Loucy (cell line): ENCODE measurements at regions not wholly inside any gene's neighbourhood (a gene's known extent, or its start where the extent isn't known, plus 50 kb on each side); places are given as distances from the start of the nearest gene placed in this dataset.

Source experiments
- H2AFZ ChIP-seq: fragments of 200-600 bp; sonication (generic); 2 replicates; pipeline ENCODE4 v1.6.0; 2016; ENCODE audit warnings: antibody characterized with exemption, mild to moderate bottlenecking, low read length, moderate library complexity
- H3F3A ChIP-seq: fragments of 200-600 bp; 2 replicates; pipeline ENCODE4 v1.6.0; 2016; ENCODE audit warnings: antibody characterized with exemption, low read depth, mild to moderate bottlenecking
- H3K27me3 ChIP-seq: fragments of 200-600 bp; sonication (generic); 2 replicates; pipeline ENCODE4 v1.6.1; 2014; ENCODE audit warnings: low read length, mild to moderate bottlenecking; ENCODE audit not compliant: insufficient read depth, poor library complexity, severe bottlenecking
- H3K36me3 ChIP-seq: fragments of 200-600 bp; sonication (generic); 2 replicates; pipeline ENCODE4 v1.6.1; 2016; ENCODE audit warnings: low read length; ENCODE audit not compliant: insufficient read depth
- H3K4me1 ChIP-seq: fragments of 200-600 bp; sonication (generic); 2 replicates; pipeline ENCODE4 v1.5.1; 2014; ENCODE audit warnings: low read length, mild to moderate bottlenecking; ENCODE audit not compliant: insufficient read depth, poor library complexity, severe bottlenecking
- H3K4me2 ChIP-seq: fragments of 200-600 bp; sonication (generic); 2 replicates; pipeline ENCODE4 v1.6.0; 2014; ENCODE audit warnings: antibody characterized with exemption, low read length, low read depth, mild to moderate bottlenecking; ENCODE audit not compliant: poor library complexity, severe bottlenecking
- H3K4me3 ChIP-seq: fragments of 200-600 bp; sonication (generic); 2 replicates; pipeline ENCODE4 v1.5.1; 2014; ENCODE audit warnings: low read length, mild to moderate bottlenecking, mixed read lengths; ENCODE audit not compliant: poor library complexity, severe bottlenecking
- H3K79me2 ChIP-seq: fragments of 200-600 bp; sonication (generic); 2 replicates; pipeline ENCODE4 v1.6.1; 2014; ENCODE audit warnings: low read length; ENCODE audit not compliant: insufficient read depth
- H3K9ac ChIP-seq: fragments of 200-600 bp; sonication (generic); 2 replicates; pipeline ENCODE4 v1.6.0; 2014; ENCODE audit warnings: mild to moderate bottlenecking, low read depth, low read length, moderate library complexity; ENCODE audit not compliant: poor library complexity, severe bottlenecking
- H3K9me2 ChIP-seq: fragments of 200-600 bp; sonication (generic); replicated peaks from 2 replicates; pipeline ENCODE4 v1.6.1; 2016; ENCODE audit warnings: low read depth, low read length, mixed read lengths
- H3K9me3 ChIP-seq: fragments of 200-600 bp; sonication (generic); 2 replicates; pipeline ENCODE4 v1.6.1; 2014; ENCODE audit warnings: mild to moderate bottlenecking, antibody characterized with exemption, low read length, low read depth; ENCODE audit not compliant: insufficient read depth
- H4K20me1 ChIP-seq: fragments of 200-600 bp; sonication (generic); 2 replicates; pipeline ENCODE4 v1.6.0; 2014; ENCODE audit warnings: antibody characterized with exemption, low read length, mild to moderate bottlenecking; ENCODE audit not compliant: insufficient read depth, poor library complexity, severe bottlenecking
- EZH2phosphoT487 ChIP-seq: fragments of 200-600 bp; IDR thresholded peaks from 2 replicates; pipeline ENCODE4 v1.6.1; 2018; ENCODE audit warnings: antibody characterized with exemption, mild to moderate bottlenecking, moderate library complexity, borderline replicate concordance
- TF ChIP-seq, protein P1 (sequence below): fragments of 200-600 bp; sonication (generic); conservative IDR thresholded peaks from 2 replicates; pipeline ENCODE4 v1.5.1; 2014; ENCODE audit warnings: mild to moderate bottlenecking, antibody characterized with exemption, low read length

DNA sequence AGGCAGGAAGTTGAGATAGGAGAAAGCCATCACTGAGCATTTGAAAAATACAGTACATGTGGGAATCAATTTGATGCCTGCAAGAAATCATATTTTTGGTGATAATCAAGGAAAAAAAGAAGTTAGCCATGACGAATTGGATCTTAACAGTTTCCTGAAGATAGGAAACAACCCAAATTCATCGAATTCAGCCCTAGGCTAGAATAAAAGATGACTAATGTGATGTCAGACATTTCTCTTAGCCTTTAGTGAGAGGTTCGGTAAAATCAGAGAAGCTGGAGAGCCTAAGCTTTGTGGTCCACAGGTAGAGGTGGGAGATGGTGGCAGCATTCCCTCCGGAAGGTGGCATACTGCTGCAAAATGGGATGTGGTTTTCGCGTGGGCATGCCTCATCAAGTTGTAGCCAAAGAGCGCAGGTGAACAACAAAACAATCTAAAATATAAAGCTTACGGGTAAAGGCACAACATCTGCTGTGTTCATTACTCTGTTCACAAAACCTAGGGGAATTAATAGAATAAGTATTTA is 144.1 kb upstream of the ALCAM start:
- no peak overlapping the region for H2AFZ ChIP-seq
- TF ChIP-seq EZH2phosphoT487 = no peak
- TF ChIP-seq, protein P1, sequence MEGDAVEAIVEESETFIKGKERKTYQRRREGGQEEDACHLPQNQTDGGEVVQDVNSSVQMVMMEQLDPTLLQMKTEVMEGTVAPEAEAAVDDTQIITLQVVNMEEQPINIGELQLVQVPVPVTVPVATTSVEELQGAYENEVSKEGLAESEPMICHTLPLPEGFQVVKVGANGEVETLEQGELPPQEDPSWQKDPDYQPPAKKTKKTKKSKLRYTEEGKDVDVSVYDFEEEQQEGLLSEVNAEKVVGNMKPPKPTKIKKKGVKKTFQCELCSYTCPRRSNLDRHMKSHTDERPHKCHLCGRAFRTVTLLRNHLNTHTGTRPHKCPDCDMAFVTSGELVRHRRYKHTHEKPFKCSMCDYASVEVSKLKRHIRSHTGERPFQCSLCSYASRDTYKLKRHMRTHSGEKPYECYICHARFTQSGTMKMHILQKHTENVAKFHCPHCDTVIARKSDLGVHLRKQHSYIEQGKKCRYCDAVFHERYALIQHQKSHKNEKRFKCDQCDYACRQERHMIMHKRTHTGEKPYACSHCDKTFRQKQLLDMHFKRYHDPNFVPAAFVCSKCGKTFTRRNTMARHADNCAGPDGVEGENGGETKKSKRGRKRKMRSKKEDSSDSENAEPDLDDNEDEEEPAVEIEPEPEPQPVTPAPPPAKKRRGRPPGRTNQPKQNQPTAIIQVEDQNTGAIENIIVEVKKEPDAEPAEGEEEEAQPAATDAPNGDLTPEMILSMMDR = no peak
- H3K9me2 ChIP-seq = no peaks in the 10 kb centered on the region
- H3K4me3 ChIP-seq = no peak overlapping the region
- no peak overlapping the region for H3K9ac ChIP-seq
- H3K4me1 ChIP-seq = no peaks in the 10 kb centered on the region
- H3K36me3 ChIP-seq = no peaks in the 10 kb centered on the region
- H3K27me3 ChIP-seq = no peaks in the 10 kb centered on the region
- H3K4me2 ChIP-seq = no peak overlapping the region
- H3K9me3 ChIP-seq = no peaks in the 10 kb centered on the region
- H3F3A ChIP-seq = no peaks in the 10 kb centered on the region
- H4K20me1 ChIP-seq = no peaks in the 10 kb centered on the region
- H3K79me2 ChIP-seq = no peaks in the 10 kb centered on the region

DNA sequence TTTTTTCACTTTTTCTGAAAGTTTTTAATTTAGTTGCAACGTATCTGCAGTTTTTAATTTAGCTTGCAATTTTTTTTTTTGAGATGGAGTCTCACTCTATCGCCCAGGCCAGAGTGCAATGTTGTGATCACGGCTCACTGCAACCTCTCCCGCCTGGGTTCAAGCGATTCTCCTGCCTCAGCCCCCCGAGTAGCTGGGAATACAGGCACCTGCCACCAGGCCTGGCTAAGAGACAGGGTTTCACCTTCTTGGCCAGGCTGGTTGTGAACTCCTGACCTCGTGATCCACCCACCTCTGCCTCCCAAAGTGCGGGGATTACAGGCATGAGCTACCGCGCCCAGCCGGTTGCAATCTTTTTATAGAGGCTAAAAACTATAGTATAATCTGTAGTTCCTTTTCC is 142.9 kb upstream of the ALCAM start:
- no peaks in the 10 kb centered on the region for H3F3A ChIP-seq
- H3K9ac ChIP-seq = no peak overlapping the region
- H3K4me2 ChIP-seq = no peak overlapping the region
- H4K20me1 ChIP-seq = no peaks in the 10 kb centered on the region
- H3K4me1 ChIP-seq = no peaks in the 10 kb centered on the region
- no peak for TF ChIP-seq EZH2phosphoT487
- TF ChIP-seq, protein P1 = no peak
- no peak overlapping the region for H2AFZ ChIP-seq
- no peak overlapping the region for H3K4me3 ChIP-seq
- no peaks in the 10 kb centered on the region for H3K79me2 ChIP-seq
- H3K9me3 ChIP-seq = no peaks in the 10 kb centered on the region
- no peaks in the 10 kb centered on the region for H3K36me3 ChIP-seq
- H3K27me3 ChIP-seq = no peaks in the 10 kb centered on the region
- no peaks in the 10 kb centered on the region for H3K9me2 ChIP-seq

DNA sequence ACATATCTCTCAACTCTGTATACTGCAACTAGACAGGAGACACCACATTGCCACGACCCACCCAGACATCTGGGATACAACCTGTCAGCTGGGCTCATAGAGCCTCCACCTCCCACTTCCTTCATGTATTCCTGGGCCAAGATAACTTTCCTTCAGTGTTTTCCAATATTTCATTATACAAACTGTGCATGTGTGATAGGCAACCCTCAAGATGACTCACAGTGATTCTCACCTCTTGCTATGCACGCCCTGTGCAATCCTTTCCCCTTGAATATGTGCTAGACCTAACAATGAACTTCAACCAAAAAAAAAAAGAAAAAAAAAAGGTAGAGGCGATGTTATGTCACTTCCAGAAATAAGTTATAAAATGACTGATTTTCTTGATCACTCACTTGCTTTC is 138.0 kb upstream of the ALCAM start:
- H4K20me1 ChIP-seq = no peaks in the 10 kb centered on the region
- no peak for TF ChIP-seq EZH2phosphoT487
- TF ChIP-seq, protein P1 = no peak
- no peak overlapping the region for H3K4me2 ChIP-seq
- H2AFZ ChIP-seq = no peak overlapping the region
- no peaks in the 10 kb centered on the region for H3K9me3 ChIP-seq
- no peaks in the 10 kb centered on the region for H3K9me2 ChIP-seq
- no peaks in the 10 kb centered on the region for H3K79me2 ChIP-seq
- no peaks in the 10 kb centered on the region for H3K36me3 ChIP-seq
- H3K4me1 ChIP-seq = no peaks in the 10 kb centered on the region
- H3F3A ChIP-seq = no peaks in the 10 kb centered on the region
- H3K4me3 ChIP-seq = no peak overlapping the region
- no peak overlapping the region for H3K9ac ChIP-seq
- no peaks in the 10 kb centered on the region for H3K27me3 ChIP-seq
